GM23338 (cell line): ENCODE measurements at regions not wholly inside any gene's neighbourhood (a gene's known extent, or its start where the extent isn't known, plus 50 kb on each side); places are given as distances from the start of the nearest gene placed in this dataset.
"Not testable (repeated sequence)": the region's sequence is repeated elsewhere in the genome, so short reads cannot be mapped to it uniquely, and the experiment has no call there.

Experiments used
- ATAC-seq: fragments of 200-7000 bp; cut with Tn5 transposase; 3 replicates; pipeline ENCODE4 v1.9.1; 2020
- DNase-seq: peaks from one replicate; pipeline ENCODE4 v3.0.0-alpha.2; 2015; ENCODE audit warnings: low spot score
- H2AFZ ChIP-seq: fragments of 200-600 bp; sonication (generic); 2 replicates; pipeline ENCODE4 v1.8.0; 2016; ENCODE audit warnings: antibody characterized with exemption, mild to moderate bottlenecking, moderate library complexity
- H3F3A ChIP-seq: fragments of 200-600 bp; sonication (generic); replicated peaks from 2 replicates; pipeline ENCODE4 v1.8.0; 2017; ENCODE audit warnings: antibody characterized with exemption, mixed run types, low read depth
- H3K27ac ChIP-seq: fragments of 200-600 bp; sonication (generic); 2 replicates; pipeline ENCODE4 v1.6.1; 2016; ENCODE audit warnings: low read depth
- H3K27me3 ChIP-seq: fragments of 200-600 bp; sonication (generic); 2 replicates; pipeline ENCODE4 v1.8.0; 2016; ENCODE audit warnings: mild to moderate bottlenecking, mixed run types, moderate library complexity; ENCODE audit not compliant: insufficient read depth
- H3K36me3 ChIP-seq: fragments of 200-600 bp; sonication (generic); 2 replicates; pipeline ENCODE4 v1.8.0; 2016; ENCODE audit warnings: mild to moderate bottlenecking; ENCODE audit not compliant: insufficient read depth
- H3K4me1 ChIP-seq: fragments of 200-600 bp; sonication (generic); 2 replicates; pipeline ENCODE4 v1.8.0; 2016; ENCODE audit warnings: mild to moderate bottlenecking, moderate library complexity; ENCODE audit not compliant: insufficient read depth
- H3K4me2 ChIP-seq: fragments of 200-600 bp; sonication (generic); 2 replicates; pipeline ENCODE4 v1.7.1; 2017; ENCODE audit warnings: mixed run types
- H3K4me3 ChIP-seq: fragments of 200-600 bp; sonication (generic); 2 replicates; pipeline ENCODE4 v1.6.1; 2016; ENCODE audit warnings: mixed run types
- H3K79me2 ChIP-seq: fragments of 200-600 bp; sonication (generic); replicated peaks from 2 replicates; pipeline ENCODE4 v1.8.0; 2017; ENCODE audit warnings: mild to moderate bottlenecking; ENCODE audit not compliant: insufficient read depth
- H3K9me2 ChIP-seq: fragments of 200-600 bp; sonication (generic); 2 replicates; pipeline ENCODE4 v1.8.0; 2017; ENCODE audit not compliant: insufficient read depth
- H4K20me1 ChIP-seq: fragments of 200-600 bp; sonication (generic); replicated peaks from 2 replicates; pipeline ENCODE4 v1.8.0; 2017; ENCODE audit warnings: mild to moderate bottlenecking; ENCODE audit not compliant: insufficient read depth
- H3K27ac Mint-ChIP-seq: 2 replicates; pipeline ENCODE4 v1.8.0; 2020; ENCODE audit warnings: inconsistent platforms, mild to moderate bottlenecking, moderate library complexity, mixed read lengths
- H3K27me3 Mint-ChIP-seq: 3 replicates; pipeline ENCODE4 v1.8.0; 2022; ENCODE audit warnings: low read depth, mild to moderate bottlenecking, moderate library complexity, mixed read lengths, inconsistent platforms; ENCODE audit not compliant: insufficient read depth, poor library complexity
- H3K36me3 Mint-ChIP-seq: 3 replicates; pipeline ENCODE4 v1.8.0; 2021; ENCODE audit warnings: low read depth, mild to moderate bottlenecking, inconsistent platforms, moderate library complexity, mixed read lengths
- H3K4me1 Mint-ChIP-seq: 3 replicates; pipeline ENCODE4 v1.8.0; 2020; ENCODE audit warnings: mild to moderate bottlenecking, inconsistent platforms, mixed read lengths
- H3K4me3 Mint-ChIP-seq: 3 replicates; pipeline ENCODE4 v1.8.0; 2021; ENCODE audit warnings: moderate library complexity, mild to moderate bottlenecking, inconsistent platforms, mixed read lengths
- H3K9me3 Mint-ChIP-seq: 3 replicates; pipeline ENCODE4 v1.8.0; 2020; ENCODE audit warnings: moderate library complexity, mild to moderate bottlenecking, inconsistent platforms, mixed read lengths
- REST ChIP-seq: IDR thresholded peaks from one replicate; pipeline ENCODE4 v1.6.1; 2018; ENCODE audit warnings: antibody characterized with exemption; ENCODE audit not compliant: unreplicated experiment

- not testable (repeated sequence) for H2AFZ ChIP-seq, H3K36me3 ChIP-seq, H3K4me1 Mint-ChIP-seq, H4K20me1 ChIP-seq, H3K27ac ChIP-seq, H3F3A ChIP-seq, H3K27me3 ChIP-seq, H3K4me3 Mint-ChIP-seq, H3K4me2 ChIP-seq, ATAC-seq, H3K36me3 Mint-ChIP-seq, DNase-seq, H3K27me3 Mint-ChIP-seq, H3K79me2 ChIP-seq, H3K4me1 ChIP-seq, H3K27ac Mint-ChIP-seq, H3K4me3 ChIP-seq, H3K9me2 ChIP-seq
- peaks cover 75% of the 10 kb centered on the region for H3K9me3 Mint-ChIP-seq
Observed at GRCh38 chrY:11779743-11780142, 921.3 kb upstream of the USP9Y start.

DNA sequence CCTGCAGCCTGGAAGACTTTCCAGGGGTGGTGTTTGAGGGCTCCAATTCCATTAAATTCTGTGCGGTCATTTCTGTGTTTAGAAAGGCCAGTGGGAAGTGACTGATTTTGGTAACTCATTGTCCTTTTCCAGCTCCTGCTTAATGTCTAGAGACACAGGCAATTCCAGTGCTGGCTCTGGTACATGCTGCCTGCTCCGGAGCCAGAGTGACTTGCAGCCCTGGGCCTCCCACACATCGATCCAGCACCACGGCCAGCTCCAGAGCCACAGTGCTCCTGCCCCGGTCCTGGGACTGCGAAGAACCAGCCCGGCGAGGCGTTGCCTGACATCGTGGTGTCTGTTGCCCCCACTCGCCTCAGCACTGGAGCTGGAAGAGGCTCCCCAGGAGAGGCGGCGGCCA is 912.0 kb upstream of the USP9Y start:
- peak; percentile 26 for TF ChIP-seq REST
- H3K27me3 Mint-ChIP-seq, H3K4me1 Mint-ChIP-seq, H3K79me2 ChIP-seq, H3K27me3 ChIP-seq, H3K36me3 ChIP-seq, H3F3A ChIP-seq, H3K4me2 ChIP-seq, H3K4me3 Mint-ChIP-seq, H3K27ac ChIP-seq, H3K27ac Mint-ChIP-seq, H3K4me1 ChIP-seq, H2AFZ ChIP-seq, H3K36me3 Mint-ChIP-seq, H3K9me2 ChIP-seq, H4K20me1 ChIP-seq, H3K4me3 ChIP-seq: not testable (repeated sequence)
- DNase-seq, result peak; percentile 0
- peaks cover 68% of the 10 kb centered on the region for H3K9me3 Mint-ChIP-seq
- peak; percentile 27; the same call in 1 of the 3 replicates for ATAC-seq

- not testable (repeated sequence) for H3K27ac ChIP-seq, H3K36me3 Mint-ChIP-seq, H3K79me2 ChIP-seq, H3K4me3 ChIP-seq, H3K27me3 ChIP-seq, H2AFZ ChIP-seq, H3F3A ChIP-seq, H3K9me2 ChIP-seq, H3K4me1 ChIP-seq, H3K36me3 ChIP-seq, H3K4me2 ChIP-seq, H3K27me3 Mint-ChIP-seq, H3K4me1 Mint-ChIP-seq, H3K4me3 Mint-ChIP-seq, ATAC-seq, H4K20me1 ChIP-seq, DNase-seq, H3K27ac Mint-ChIP-seq
- peaks cover 87% of the 10 kb centered on the region for H3K9me3 Mint-ChIP-seq
Observed at GRCh38 chrY:11823752-11824151, 877.3 kb upstream of the USP9Y start.

DNA sequence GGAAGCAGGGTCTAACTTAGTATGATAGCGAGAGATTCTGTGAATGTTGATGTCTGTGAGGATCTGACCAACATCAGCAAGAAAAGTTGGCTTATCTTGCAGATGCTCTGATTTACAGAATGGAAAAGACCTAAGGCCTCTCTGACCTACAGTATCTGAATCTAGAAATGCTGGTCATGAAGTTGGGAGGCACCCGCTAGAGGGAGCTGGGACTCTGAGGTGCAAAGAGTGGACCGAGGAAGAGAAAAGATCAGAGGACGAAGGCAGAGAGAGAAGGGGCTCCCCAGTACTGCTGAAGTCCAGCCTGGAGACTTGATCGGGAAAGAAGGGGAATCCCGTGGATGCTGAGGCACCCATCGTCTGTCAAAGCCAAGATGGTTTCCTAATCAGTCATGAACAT is 866.8 kb upstream of the USP9Y start:
- H3K4me1 Mint-ChIP-seq, H3K27ac Mint-ChIP-seq, H3K4me2 ChIP-seq, H3K79me2 ChIP-seq, H3K27me3 Mint-ChIP-seq, H3K36me3 ChIP-seq, H3K27ac ChIP-seq, H3K27me3 ChIP-seq, H4K20me1 ChIP-seq, H3F3A ChIP-seq, H2AFZ ChIP-seq, H3K4me1 ChIP-seq, H3K36me3 Mint-ChIP-seq, ATAC-seq, H3K4me3 Mint-ChIP-seq, H3K4me3 ChIP-seq, H3K9me2 ChIP-seq, DNase-seq: not testable (repeated sequence)
- H3K9me3 Mint-ChIP-seq, result peaks cover 64% of the 10 kb centered on the region
